ENCODE measurements at regions not wholly inside any gene's neighbourhood (a gene's known extent, or its start where the extent isn't known, plus 50 kb on each side); places are given as distances from the start of the nearest gene placed in this dataset.

DNA sequence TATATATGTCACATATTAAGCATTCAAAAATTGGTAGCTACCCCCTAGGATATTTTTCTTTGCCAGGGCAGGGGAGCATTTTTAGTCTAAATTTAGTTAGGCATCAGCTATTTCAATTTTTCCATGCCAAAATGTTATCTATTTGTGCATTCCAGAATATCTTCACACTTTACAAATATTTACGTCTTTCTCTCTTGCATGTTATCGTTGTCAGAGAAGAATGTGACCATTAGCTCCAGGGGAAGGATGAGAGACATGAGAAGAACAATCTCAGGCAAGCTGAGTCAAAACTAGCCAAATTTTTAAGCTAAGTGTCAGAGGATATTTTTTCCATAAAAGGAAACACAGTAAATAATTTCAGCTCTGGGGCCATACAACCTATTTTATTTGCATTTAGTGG lies 885.0 kb upstream of the EPHA5 start:
- TF ChIP-seq, protein P1, sequence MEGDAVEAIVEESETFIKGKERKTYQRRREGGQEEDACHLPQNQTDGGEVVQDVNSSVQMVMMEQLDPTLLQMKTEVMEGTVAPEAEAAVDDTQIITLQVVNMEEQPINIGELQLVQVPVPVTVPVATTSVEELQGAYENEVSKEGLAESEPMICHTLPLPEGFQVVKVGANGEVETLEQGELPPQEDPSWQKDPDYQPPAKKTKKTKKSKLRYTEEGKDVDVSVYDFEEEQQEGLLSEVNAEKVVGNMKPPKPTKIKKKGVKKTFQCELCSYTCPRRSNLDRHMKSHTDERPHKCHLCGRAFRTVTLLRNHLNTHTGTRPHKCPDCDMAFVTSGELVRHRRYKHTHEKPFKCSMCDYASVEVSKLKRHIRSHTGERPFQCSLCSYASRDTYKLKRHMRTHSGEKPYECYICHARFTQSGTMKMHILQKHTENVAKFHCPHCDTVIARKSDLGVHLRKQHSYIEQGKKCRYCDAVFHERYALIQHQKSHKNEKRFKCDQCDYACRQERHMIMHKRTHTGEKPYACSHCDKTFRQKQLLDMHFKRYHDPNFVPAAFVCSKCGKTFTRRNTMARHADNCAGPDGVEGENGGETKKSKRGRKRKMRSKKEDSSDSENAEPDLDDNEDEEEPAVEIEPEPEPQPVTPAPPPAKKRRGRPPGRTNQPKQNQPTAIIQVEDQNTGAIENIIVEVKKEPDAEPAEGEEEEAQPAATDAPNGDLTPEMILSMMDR (IDR thresholded peaks at IDR 0.05): no peak
- TF ChIP-seq POLR2A (IDR thresholded peaks at IDR 0.05): no peak
